ENCODE measurements at regions not wholly inside any gene's neighbourhood (a gene's known extent, or its start where the extent isn't known, plus 50 kb on each side); places are given as distances from the start of the nearest gene placed in this dataset.
A peak's percentile ranks its signal among the peaks of the same experiment; 100 is the strongest.

- Histone ChIP-seq H3K4me3 (ENCODE audit: low read depth in 1 of 2, low read length in 1 of 2) (no peak overlapping the region), H3K9me3 (no peaks in the 10 kb centered on the region), H3K27ac (no peak overlapping the region), H3K36me3 (no peaks in the 10 kb centered on the region), H3K4me1 (ENCODE audit: control insufficient read depth in 1 of 2, insufficient read depth in 1 of 2, low read depth in 1 of 2, low read length in 1 of 2) (peaks cover 5 to 9% of the 10 kb centered on the region in 2 experiments), H3K27me3 (peaks cover 4% of the 10 kb centered on the region)
- no peak for TF ChIP-seq CTCF (IDR thresholded peaks at IDR 0.05)
Measured at GRCh38 chr10:64038107-64038506, 516.9 kb downstream of the REEP3 start.

- no peaks in the 10 kb centered on the region for H3K36me3 ChIP-seq
- peaks cover 4% of the 10 kb centered on the region for H3K27me3 ChIP-seq
- no peak for TF ChIP-seq CTCF (IDR thresholded peaks at IDR 0.05)
- H3K4me1 ChIP-seq (ENCODE audit: control insufficient read depth in 1 of 2, insufficient read depth in 1 of 2, low read depth in 1 of 2, low read length in 1 of 2) = peaks cover 5 to 9% of the 10 kb centered on the region in 2 experiments
- H3K9me3 ChIP-seq = no peaks in the 10 kb centered on the region
- no peak overlapping the region for H3K27ac ChIP-seq
- H3K4me3 ChIP-seq (ENCODE audit: low read depth in 1 of 2, low read length in 1 of 2) = no peak overlapping the region
Measured at GRCh38 chr10:64039198-64039597, 518.0 kb downstream of the REEP3 start.

GRCh38 chr10:64040781-64041180 lies 519.6 kb downstream of the REEP3 start:
- H3K36me3 ChIP-seq = no peaks in the 10 kb centered on the region
- TF ChIP-seq CTCF (IDR thresholded peaks at IDR 0.05) = no peak
- H3K27me3 ChIP-seq = peaks cover 4% of the 10 kb centered on the region
- H3K9me3 ChIP-seq = no peaks in the 10 kb centered on the region
- peaks cover 5 to 9% of the 10 kb centered on the region in 2 experiments for H3K4me1 ChIP-seq (ENCODE audit: control insufficient read depth in 1 of 2, insufficient read depth in 1 of 2, low read depth in 1 of 2, low read length in 1 of 2)
- no peak overlapping the region for H3K27ac ChIP-seq
- no peak overlapping the region for H3K4me3 ChIP-seq (ENCODE audit: low read depth in 1 of 2, low read length in 1 of 2)

- TF ChIP-seq CTCF (IDR thresholded peaks at IDR 0.05) = peak; percentile 55
- Histone ChIP-seq H3K4me1 (ENCODE audit: control insufficient read depth in 1 of 2, insufficient read depth in 1 of 2, low read depth in 1 of 2, low read length in 1 of 2) (peaks cover 5 to 9% of the 10 kb centered on the region in 2 experiments), H3K4me3 (ENCODE audit: low read depth in 1 of 2, low read length in 1 of 2) (no peak overlapping the region), H3K27me3 (peaks cover 4% of the 10 kb centered on the region), H3K36me3 (no peaks in the 10 kb centered on the region), H3K27ac (no peak overlapping the region), H3K9me3 (no peaks in the 10 kb centered on the region)
Measured at GRCh38 chr10:64041185-64041988, 520.2 kb downstream of the REEP3 start.

- TF ChIP-seq CTCF (IDR thresholded peaks at IDR 0.05) = no peak
- Histone ChIP-seq H3K36me3 (no peaks in the 10 kb centered on the region), H3K9me3 (no peaks in the 10 kb centered on the region), H3K4me3 (ENCODE audit: low read depth in 1 of 2, low read length in 1 of 2) (no peak overlapping the region), H3K4me1 (ENCODE audit: control insufficient read depth in 1 of 2, insufficient read depth in 1 of 2, low read depth in 1 of 2, low read length in 1 of 2) (peaks cover 5 to 9% of the 10 kb centered on the region in 2 experiments), H3K27ac (no peak overlapping the region), H3K27me3 (peaks cover 4% of the 10 kb centered on the region)
Measured at GRCh38 chr10:64041989-64042490, 520.8 kb downstream of the REEP3 start.
